Activated CD8-positive, alpha-beta memory T cell treated with anti-CD3 and anti-CD28 coated beads, Interleukin-2, amount 50 U/mL, for 4 hours (primary cell): ENCODE measurements at regions not wholly inside any gene's neighbourhood (a gene's known extent, or its start where the extent isn't known, plus 50 kb on each side); places are given as distances from the start of the nearest gene placed in this dataset.

Experiments
- DNase-seq: peaks from one replicate; pipeline ENCODE4 v3.0.0-alpha.2; 2020

- no peak for DNase-seq
These were observed 55.0 kb downstream of the SOX4 start for GRCh38 chr6:21648475-21649050.

GRCh38 chr6:21653323-21653722, 59.8 kb downstream of the SOX4 start:
- no peak for DNase-seq

- no peak for DNase-seq
These were observed 60.4 kb downstream of the SOX4 start for GRCh38 chr6:21653905-21654304.

- no peak for DNase-seq
These were observed 60.8 kb downstream of the SOX4 start for GRCh38 chr6:21654361-21654760.

DNA sequence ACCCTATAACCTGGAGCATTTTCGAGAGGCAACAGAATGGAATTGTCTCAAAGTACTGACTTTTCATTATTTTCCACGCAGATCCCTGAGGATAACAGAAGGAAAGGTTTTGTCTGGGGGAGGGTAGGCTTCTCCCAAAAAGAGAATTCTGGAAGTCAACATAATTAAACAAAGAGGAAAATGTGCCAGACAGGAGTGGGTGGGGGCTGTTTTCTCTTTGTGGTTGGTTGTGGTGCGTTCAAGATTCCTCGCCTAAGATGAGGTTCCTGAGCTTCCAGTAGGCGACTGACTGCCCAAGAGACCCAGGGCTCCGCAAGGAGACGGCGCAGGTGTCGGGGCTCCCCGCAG, 70.4 kb downstream of the SOX4 start:
- no peak for DNase-seq

DNA sequence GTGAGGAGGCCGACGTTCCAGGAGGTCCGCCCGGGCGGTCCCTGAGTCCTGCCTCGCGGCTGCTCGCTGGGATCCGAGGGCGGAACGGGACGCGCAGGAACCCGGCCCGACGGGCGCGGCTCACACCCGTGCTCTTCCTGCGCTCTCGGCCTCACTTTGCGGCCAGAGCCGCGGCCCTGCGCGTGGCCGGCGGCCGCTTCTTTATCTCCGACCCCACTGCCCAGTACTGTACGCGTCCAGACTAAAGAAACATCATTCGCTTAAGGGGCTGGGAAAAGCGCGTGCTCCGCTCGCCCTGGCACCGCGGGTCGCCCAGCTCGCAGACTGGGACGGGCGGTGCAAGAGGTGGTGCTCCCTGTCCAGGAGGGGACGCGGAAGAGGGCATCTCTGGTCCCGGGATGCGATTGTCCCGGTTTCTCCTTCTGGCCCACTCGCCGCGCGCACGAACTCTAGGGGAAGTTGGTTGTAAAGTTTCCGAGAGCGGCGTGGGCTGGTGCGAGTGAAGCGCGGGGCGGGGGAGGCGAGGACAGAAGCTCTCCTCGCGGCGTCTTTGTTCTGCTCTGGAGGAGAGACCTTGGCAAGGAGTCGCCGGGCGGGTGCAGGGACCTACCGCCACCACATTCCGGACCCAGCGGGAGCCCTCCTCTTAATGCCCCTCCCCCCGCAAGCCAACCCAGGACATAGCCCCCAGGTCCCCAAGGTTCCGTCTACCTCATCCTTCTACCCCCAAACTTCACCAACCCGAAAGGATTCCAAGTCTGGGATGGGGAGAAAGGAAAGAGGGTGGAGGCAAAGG, 71.0 kb downstream of the SOX4 start:
- DNase-seq, result no peak

DNA sequence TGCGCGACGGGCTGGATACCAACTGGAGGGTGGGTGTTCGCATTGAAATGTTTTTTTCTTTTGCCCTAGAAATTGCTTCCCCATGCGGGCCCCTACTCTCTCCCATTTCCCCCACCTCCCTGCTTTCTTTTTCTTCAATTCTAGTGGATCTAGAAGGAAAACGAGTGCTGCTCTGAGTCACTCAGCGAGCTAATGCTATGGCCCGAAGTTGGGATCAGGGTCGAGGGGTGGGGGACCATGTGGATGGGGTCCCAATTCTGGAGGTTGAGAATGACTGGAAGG, 71.5 kb downstream of the SOX4 start:
- no peak for DNase-seq

GRCh38 chr6:21665392-21666200, 72.0 kb downstream of the SOX4 start:
- no peak for DNase-seq

- DNase-seq, result no peak
These were observed 72.7 kb downstream of the SOX4 start for GRCh38 chr6:21666201-21666691.

GRCh38 chr6:21666853-21667681, 73.5 kb downstream of the SOX4 start:
- DNase-seq, result no peak

DNA sequence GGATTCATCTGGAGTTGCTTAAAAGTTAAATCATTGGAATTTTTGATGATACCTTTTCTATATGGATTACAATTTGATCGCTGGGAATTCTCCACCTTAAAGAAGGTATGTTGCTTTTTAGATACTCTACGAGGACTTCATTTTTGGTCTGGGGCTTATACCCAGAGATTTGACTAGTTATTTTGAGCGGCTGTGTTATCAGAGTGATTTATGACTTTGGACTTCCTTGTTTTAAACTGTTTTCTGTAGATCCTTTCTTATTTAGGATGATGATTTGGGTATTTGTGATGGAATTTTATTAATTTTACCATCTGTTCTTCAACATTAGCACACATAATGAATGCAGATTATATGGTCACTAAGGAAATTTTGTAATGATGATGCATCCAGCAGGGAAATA, 75.2 kb downstream of the SOX4 start:
- DNase-seq, result no peak

DNA sequence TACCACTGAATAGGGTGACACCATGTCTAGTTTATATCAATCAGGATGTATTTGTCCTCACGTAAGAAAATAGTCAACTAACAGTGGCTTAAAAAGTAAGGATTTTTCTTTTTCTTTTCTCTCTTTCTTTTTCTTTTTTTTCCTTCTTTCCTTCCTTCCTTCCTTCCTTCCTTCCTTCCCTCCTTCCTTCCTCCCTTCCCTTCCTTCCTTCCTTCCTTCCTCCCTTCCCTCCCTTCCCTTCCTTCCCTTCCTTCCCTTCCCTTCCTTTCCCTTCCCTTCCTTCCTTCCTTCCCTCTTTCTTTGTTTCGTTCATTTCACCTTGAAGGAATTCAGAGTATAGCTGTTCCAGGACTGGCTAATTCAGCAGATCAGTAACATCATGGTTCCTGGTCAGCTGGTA, 83.2 kb downstream of the SOX4 start:
- DNase-seq, result no peak

GRCh38 chr6:21678990-21679389, 85.4 kb downstream of the SOX4 start:
- DNase-seq, result no peak

DNA sequence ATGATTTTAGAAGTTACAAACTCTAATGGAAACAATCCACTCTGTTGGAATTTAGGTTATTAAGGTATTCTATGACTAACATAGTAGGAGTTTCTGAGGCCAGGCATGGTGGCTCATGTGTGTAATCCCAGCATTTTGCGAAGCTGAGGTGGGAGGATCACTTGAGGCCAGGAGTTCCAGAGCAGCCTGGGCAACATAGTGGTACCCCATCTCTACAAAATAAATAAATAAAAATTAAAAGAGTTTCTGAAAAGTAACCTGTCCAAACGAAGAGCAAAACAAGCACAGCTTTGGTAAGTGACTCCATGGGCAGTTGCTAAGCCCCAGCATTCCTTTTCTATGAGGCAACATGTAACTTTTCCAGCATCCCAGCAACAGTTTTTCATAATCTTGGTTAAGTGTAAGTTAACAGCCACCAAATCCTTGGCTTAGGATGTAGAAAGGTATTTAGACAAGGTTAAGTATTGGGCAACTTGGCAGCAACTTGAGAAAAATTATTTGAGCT, 86.3 kb downstream of the SOX4 start:
- DNase-seq, result no peak

DNA sequence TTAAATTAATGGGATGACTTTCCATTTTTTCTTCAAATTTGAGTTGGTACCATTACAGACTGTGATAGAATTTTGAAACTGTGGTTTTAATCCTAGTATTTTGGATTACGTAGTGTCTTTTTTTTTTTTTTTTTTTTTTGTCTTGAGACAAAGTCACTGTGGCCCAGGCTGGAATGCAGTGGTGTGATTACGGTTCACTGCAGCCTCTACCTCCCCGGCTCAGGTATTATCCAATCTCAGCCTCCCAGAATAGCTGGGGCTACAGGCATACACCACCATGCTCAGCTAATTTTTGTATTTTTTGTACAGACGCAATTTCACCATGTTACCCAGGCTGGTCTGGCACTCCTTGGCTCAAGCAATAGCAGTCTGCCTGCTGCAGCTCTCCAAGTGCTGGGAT, 87.1 kb downstream of the SOX4 start:
- DNase-seq, result no peak

- no peak for DNase-seq
These were observed 96.9 kb downstream of the SOX4 start for GRCh38 chr6:21690489-21690888.

GRCh38 chr6:21691685-21692346, 98.3 kb downstream of the SOX4 start:
- no peak for DNase-seq

DNA sequence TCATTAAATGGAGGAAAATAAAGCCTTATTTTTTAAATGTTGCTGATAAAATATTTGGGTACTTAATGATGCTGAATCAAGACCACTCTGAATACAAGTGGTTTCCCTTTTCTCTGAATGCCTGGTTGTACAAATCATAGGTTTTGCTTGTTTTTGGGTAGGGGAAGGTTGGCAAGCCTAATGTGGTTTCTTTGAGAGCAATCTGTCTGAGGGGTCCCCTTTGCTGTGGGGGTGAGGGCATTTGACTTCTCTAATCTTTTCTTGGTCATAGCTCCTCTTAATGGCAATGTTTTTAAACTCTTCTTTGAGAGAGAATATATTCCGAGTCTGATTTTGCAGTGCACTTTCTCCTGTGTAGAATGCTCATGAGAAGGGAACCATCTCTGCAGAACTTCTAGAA, 99.2 kb downstream of the SOX4 start:
- DNase-seq, result no peak

DNA sequence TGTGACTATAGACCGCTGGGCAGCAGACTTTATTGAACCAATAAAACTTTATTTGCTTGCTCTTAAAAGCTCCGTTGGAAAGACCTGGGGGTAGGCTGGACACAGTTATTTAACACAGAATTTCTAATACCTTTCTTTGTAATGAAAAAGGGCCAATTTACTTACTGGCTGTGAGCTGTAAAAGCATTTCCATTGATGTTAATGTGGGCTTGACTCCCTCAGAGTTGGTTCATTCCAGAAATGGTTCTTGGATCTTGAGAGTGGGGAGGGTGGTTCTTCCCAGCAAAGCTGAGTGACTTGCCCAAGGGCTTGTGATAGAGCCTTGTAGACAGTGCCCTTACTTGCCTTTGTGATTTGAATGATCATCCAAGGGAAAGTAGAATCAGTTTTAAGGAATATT, 100.6 kb downstream of the SOX4 start:
- no peak for DNase-seq

GRCh38 chr6:21707524-21708319, 114.2 kb downstream of the SOX4 start:
- DNase-seq, result no peak

DNA sequence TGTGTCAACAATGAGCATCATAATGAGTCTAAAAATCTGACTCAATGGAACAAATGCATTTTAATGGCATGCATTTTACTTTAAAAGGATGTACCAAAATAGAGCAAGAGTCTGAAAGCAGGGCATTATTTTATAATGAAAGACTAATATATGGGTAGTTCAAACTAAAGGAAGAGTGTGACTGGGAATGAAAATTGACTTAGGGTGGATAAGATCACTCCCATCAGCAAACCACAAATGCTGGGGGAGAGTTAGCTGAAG, 114.7 kb downstream of the SOX4 start:
- DNase-seq, result no peak

DNA sequence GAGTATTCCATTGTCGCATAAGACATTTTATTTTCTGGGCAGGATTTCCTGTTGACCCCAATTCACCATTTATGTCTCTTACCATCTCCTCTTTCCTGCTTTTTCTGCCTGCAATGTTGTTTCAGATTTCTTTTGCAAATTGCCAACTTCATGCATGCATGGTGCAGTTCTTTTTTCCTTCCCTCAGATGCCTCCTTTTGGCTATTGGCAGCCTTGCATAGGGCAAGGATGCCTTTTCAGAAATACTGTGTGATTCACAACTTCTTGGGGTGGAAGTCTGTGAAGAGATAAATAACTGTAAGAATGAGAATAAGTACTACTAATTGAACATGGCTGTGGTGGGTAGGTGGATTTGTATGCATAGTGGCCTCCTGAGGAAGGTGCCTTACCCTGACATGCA, 116.7 kb downstream of the SOX4 start:
- DNase-seq, result no peak
